ENCODE measurements at regions not wholly inside any gene's neighbourhood (a gene's known extent, or its start where the extent isn't known, plus 50 kb on each side); places are given as distances from the start of the nearest gene placed in this dataset.
"Not testable (repeated sequence)": the region's sequence is repeated elsewhere in the genome, so short reads cannot be mapped to it uniquely, and the experiment has no call there.

DNA sequence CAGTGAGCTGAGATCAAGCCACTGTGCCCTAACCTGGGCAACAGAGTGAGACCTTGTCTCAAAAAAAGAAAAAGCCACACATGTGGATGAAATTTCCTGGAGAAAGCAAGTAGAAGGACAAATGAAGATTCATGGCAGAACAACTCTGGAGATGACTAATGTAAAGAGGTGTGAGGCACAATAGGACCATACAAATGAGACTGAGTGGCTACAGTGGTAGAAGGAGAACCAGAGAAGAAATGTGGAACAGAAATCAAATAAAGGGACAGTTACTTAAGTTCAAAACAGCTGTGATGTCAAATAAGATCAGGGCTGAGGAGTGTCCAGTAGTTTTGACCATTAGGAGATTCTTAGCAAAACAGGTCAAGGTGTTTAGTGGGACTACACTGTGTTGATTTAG, 130.9 kb upstream of the CDK6 start:
- peaks cover 1% of the 10 kb centered on the region for H3K27me3 Mint-ChIP-seq
- H3K4me3 Mint-ChIP-seq, result no peak overlapping the region
- H3K9me3 Mint-ChIP-seq, result no peaks in the 10 kb centered on the region
- no peak overlapping the region for H3K27ac Mint-ChIP-seq
- H3K36me3 Mint-ChIP-seq, result no peaks in the 10 kb centered on the region
- no peaks in the 10 kb centered on the region for H3K4me1 Mint-ChIP-seq

DNA sequence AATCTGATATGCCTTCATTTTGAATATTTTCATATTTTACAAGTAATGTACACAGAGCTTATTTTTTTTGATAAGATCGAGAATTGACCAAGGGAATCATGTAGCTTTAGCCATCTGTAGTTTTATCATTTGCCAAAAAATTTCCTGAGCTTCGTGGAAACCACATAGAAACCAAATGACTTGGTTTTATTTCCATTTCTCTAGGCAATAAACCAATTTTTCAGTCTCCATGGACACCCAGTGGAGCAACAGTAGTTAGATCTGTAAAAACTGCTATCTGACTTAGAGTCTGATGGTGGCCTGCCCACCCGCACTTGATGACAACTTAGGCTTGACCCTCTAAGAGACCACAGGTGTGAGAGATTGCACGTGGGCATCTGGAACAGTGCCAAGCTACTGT, 127.8 kb upstream of the CDK6 start:
- H3K9me3 Mint-ChIP-seq, result no peaks in the 10 kb centered on the region
- no peaks in the 10 kb centered on the region for H3K4me1 Mint-ChIP-seq
- no peak overlapping the region for H3K4me3 Mint-ChIP-seq
- no peaks in the 10 kb centered on the region for H3K27me3 Mint-ChIP-seq
- H3K36me3 Mint-ChIP-seq, result no peaks in the 10 kb centered on the region
- no peak overlapping the region for H3K27ac Mint-ChIP-seq

DNA sequence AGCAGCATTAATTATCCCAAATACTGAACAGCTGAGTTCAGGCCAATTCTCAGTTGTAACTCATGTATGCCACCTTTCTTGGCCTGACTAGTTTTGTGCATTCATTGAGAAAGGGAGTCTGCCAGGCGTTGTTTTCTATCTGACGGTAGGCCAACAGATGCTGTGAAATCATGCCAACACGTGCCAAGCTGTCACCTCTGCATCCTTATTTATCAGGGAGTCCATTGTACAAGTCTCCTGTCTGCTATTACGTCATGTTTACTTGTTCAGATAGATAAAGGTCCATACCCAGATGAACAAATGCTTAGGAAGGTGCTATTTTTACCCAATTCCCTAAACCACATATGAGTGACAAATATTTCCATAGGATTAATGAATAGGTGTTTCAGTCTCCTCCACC, 127.2 kb upstream of the CDK6 start:
- Mint-ChIP-seq H3K4me3 (no peak overlapping the region), H3K4me1 (no peaks in the 10 kb centered on the region), H3K27ac (no peak overlapping the region), H3K9me3 (no peaks in the 10 kb centered on the region), H3K36me3 (no peaks in the 10 kb centered on the region), H3K27me3 (no peaks in the 10 kb centered on the region)

DNA sequence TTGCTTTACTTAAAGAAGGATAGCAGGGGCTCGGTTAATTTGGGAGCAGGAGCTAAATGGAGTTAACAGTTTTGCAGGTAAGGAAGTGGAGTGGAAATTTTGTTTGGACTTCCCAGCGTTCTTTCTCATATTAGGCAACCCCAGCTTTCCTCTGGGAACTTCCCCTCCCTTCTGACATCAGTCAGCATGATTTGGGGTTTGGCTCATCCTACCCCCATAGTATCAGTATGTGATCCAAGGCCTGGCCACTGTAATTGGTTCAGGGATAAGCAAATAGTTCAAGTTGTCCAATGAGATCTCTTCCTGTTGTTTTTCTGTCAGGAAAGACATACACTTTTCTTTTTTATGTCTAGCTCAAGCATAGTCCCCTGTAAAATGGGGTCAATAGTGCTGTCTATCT, 125.6 kb upstream of the CDK6 start:
- H3K9me3 Mint-ChIP-seq, result no peaks in the 10 kb centered on the region
- no peaks in the 10 kb centered on the region for H3K4me1 Mint-ChIP-seq
- H3K27ac Mint-ChIP-seq, result peak overlapping the region; percentile 5
- H3K36me3 Mint-ChIP-seq, result peaks cover 1% of the 10 kb centered on the region
- no peak overlapping the region for H3K4me3 Mint-ChIP-seq
- peaks cover 5% of the 10 kb centered on the region for H3K27me3 Mint-ChIP-seq

DNA sequence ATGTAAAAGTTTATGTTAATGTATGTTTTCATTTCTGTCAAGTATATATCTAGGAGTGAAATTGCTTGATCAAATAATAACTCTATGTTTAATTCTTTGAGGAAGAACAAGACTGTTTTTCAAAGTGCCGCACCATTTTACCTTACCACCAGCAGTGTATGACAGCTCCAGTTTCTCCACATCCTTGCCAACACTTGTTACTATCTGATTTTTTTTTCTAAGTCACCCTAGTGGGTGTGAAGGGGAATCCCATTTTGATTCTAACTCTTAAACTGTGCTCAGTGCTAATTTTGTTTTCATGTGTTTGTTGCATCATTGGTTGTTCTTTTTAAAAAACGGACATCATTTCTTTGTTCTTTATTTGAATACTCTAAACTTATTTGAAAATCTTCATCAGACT, 120.2 kb upstream of the CDK6 start:
- peaks cover 6% of the 10 kb centered on the region for H3K36me3 Mint-ChIP-seq
- H3K4me1 Mint-ChIP-seq, result peaks cover 3% of the 10 kb centered on the region

DNA sequence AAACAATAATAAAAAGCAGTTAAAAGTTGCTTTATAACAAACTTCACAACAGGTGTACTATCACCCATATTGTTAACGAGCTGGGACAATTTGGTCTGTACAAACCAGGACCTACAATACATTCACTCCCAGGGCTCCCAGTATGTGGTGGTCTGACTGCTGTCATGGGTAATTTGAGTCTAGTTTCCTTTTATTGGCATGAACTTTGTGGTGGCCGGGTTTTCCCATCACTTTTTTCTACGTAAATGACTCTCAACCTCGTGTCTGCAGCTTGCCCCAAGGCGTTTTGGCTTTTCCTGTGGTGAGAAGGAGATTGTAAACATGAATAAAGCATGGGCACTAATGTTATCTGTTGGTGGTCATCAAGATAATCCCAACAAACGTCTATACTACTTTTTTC, 118.7 kb upstream of the CDK6 start:
- Mint-ChIP-seq H3K36me3 (peaks cover 6% of the 10 kb centered on the region), H3K4me1 (peaks cover 3% of the 10 kb centered on the region), H3K27ac (peak overlapping the region; percentile 23), H3K4me3 (no peak overlapping the region), H3K9me3 (peaks cover 7% of the 10 kb centered on the region), H3K27me3 (peaks cover 6% of the 10 kb centered on the region)

More for the DNA sequence above, 120.2 kb upstream of the CDK6 start:
- Mint-ChIP-seq H3K27ac (no peak overlapping the region), H3K27me3 (peaks cover 6% of the 10 kb centered on the region), H3K4me3 (no peak overlapping the region), H3K9me3 (peaks cover 7% of the 10 kb centered on the region)

DNA sequence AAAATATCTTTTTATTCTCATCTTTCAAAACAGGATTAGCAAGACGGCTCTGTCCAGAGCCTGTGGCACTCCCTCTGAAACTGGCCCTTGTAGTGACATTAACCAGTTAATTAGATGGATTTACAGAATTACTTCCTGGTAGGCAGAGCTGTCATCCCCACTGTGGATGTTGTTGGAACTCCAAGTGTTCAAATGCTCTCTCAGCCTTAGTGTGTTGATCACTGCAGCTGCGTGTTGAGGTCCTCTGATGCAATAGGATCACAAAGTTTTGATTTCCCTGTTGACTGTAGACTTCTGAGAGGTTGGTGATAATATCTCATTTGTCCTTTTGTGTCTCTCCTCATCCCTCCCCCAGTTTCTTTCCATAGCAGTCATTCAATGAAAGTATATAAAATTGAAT, 117.3 kb upstream of the CDK6 start:
- Mint-ChIP-seq H3K4me1 (peaks cover 3% of the 10 kb centered on the region), H3K27me3 (peaks cover 6% of the 10 kb centered on the region), H3K27ac (no peak overlapping the region), H3K9me3 (peaks cover 7% of the 10 kb centered on the region), H3K36me3 (peaks cover 6% of the 10 kb centered on the region), H3K4me3 (no peak overlapping the region)

DNA sequence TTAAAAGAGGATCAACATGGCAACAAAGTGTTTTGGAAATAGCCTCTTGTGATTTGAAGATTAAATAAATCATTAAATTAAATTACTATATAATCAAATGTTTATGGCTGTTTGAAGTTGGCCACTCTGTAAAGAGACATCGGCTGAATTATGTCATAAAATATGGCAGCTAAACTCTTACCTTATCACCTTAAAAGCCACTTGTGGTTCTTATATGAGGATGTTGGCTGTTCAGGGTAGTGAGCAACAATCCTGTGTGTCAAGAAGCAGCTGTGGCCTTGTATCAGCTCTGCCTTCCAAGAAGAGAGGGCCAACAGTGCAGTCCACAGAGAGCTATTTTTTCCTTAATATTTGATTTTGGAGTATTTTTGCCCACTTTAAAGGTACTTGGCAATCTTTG, 113.4 kb upstream of the CDK6 start:
- H3K36me3 Mint-ChIP-seq, result no peaks in the 10 kb centered on the region
- H3K4me3 Mint-ChIP-seq, result no peak overlapping the region
- peaks cover 1% of the 10 kb centered on the region for H3K27me3 Mint-ChIP-seq
- H3K27ac Mint-ChIP-seq, result no peak overlapping the region
- no peaks in the 10 kb centered on the region for H3K9me3 Mint-ChIP-seq
- H3K4me1 Mint-ChIP-seq, result no peaks in the 10 kb centered on the region

DNA sequence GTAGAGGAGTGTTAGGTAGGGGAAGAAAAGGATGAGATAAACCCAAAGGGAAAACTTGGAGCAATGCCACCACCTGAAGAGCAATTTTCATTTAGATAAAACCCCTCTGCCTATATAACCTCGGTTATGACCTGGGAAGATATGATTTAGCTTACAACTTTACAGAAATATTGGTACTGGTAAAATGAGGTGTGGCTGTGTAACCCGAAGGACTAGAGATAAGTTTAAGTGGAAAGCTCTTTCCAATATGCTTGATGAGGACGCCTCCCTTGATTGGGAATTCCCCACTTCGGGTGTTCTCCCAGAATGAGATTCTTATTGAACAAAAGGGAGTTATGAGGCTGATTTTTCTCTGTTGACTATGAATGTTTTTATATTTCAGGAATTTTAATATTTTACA, 109.5 kb upstream of the CDK6 start:
- Mint-ChIP-seq H3K9me3 (peaks cover 15% of the 10 kb centered on the region), H3K27me3 (no peaks in the 10 kb centered on the region), H3K27ac (no peak overlapping the region), H3K4me3 (no peak overlapping the region), H3K4me1 (peaks cover 5% of the 10 kb centered on the region), H3K36me3 (peaks cover 9% of the 10 kb centered on the region)

DNA sequence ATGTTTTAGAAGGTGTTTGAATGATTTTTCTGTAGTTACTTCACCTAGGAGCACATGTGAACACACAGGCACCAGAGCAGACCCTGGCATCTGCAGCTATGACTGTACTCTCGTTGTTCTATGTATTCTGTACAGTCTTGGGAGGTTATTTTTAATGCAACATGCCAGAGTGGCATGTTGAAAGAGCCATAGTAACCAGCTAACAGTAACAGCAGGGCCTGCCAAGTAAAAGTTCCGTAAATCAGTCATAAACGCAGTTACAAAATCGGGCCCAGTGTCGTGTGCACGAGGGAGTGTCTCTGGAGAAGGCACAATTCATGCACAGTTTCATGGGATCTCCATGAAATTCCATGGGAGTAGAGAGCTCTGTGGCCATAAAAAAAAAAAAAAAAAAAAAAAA, 108.3 kb upstream of the CDK6 start:
- no peak overlapping the region for H3K27ac Mint-ChIP-seq
- peaks cover 9% of the 10 kb centered on the region for H3K36me3 Mint-ChIP-seq
- peaks cover 19% of the 10 kb centered on the region for H3K9me3 Mint-ChIP-seq
- H3K27me3 Mint-ChIP-seq, result no peaks in the 10 kb centered on the region
- H3K4me1 Mint-ChIP-seq, result peaks cover 5% of the 10 kb centered on the region
- no peak overlapping the region for H3K4me3 Mint-ChIP-seq

DNA sequence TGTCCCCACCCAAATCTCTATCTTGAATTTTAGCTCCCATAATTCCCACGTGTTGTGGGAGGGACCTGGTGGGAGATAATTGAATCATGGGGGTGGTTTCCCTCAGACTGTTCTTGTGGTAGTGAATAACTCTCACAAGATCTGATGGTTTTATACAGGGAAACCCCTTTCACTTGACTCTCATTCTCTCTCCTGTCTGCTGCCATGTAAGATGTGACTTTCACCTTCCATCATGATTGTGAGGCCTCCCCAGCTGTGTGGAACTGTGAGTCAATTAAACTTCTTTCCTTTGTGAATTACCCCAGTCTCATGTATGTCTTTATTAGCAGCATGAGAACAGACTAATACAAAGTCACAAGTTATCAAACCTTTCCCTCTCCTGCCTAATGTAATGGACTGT, 106.3 kb upstream of the CDK6 start:
- H3K4me3 Mint-ChIP-seq, result peak overlapping the region; percentile 11
- peak overlapping the region; percentile 56 for H3K27ac Mint-ChIP-seq
- H3K36me3 Mint-ChIP-seq, result peaks cover 12% of the 10 kb centered on the region
- H3K27me3 Mint-ChIP-seq, H3K4me1 Mint-ChIP-seq: not testable (repeated sequence)
- H3K9me3 Mint-ChIP-seq, result peaks cover 37% of the 10 kb centered on the region

DNA sequence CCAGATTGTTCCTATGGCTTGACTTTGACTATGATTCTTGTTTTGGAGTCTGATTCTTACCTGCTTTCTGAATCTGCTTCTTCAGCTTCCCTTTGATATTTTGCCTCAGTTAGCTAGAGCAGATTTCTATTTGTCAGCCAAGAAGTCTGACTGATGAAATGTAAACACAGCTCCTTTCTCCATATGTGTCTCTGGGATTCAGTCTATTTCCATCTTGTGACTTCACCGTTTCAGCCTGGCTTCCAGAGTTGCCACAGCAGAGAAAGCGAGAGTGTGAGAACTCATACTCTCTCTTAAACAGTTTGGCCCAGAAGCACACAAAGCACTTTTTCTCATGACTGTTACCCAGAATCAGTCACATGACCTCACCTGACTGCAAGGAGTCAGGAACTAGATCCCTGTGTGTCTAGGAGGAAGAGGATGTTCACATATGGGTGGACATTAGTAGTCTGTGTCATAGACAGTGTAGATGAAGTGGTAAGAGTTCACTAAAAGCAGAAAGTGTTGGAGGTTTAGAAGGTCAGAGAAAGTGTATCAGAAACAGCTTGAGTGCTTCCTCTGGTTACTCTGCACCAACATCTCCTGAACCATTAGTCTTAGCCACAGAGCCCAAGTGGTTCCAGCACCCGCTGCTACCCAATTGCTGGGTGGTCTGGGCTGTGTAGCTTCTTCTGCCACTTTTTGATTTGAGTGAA, 103.4 kb upstream of the CDK6 start:
- Mint-ChIP-seq H3K4me3 (no peak overlapping the region), H3K27ac (no peak overlapping the region), H3K27me3 (peaks cover 6% of the 10 kb centered on the region), H3K4me1 (peaks cover 5% of the 10 kb centered on the region), H3K36me3 (peaks cover 12% of the 10 kb centered on the region), H3K9me3 (peaks cover 37% of the 10 kb centered on the region)

DNA sequence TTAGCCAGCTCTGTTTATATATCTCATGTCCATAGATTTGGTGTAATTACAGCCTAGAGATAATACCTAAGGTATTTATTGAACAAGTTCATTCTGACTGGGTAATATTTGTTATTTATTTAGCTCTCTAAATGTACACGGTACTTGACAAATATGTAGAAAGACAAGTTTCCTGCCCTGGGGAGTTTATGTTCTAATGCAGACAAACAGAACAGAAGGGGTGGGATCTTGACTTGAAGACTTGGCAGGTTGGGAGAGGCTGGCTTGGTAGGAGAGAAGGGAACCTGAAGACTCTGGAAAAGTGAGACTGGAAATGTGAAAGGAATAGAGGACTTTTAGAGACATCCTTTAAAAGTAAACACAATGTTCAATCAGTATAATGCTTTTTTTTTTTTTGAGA, 97.7 kb upstream of the CDK6 start:
- Mint-ChIP-seq H3K27ac (no peak overlapping the region), H3K9me3 (peaks cover 19% of the 10 kb centered on the region), H3K4me1 (no peaks in the 10 kb centered on the region), H3K36me3 (peaks cover 3% of the 10 kb centered on the region), H3K4me3 (no peak overlapping the region), H3K27me3 (peaks cover 5% of the 10 kb centered on the region)

DNA sequence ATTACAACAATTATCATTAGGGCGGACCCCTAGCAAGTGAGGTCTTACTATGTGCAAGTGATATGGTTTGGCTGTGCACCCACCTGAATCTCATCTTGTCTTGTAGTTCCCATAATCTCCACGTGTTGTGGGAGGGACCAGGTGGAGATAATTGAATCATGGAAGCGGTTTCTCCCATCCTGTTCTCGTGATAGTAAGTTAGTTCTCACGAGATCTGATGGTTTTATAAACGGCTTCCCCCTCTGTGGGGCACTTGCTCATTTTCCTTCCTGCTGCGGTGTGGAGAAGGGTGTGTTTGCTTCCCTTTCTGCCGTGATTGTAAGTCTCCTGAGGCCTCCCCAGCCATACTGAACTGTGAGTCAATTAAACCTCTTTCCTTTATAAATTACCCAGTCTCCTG, 96.1 kb upstream of the CDK6 start:
- H3K4me3 Mint-ChIP-seq, result no peak overlapping the region
- H3K27ac Mint-ChIP-seq, result no peak overlapping the region
- H3K27me3 Mint-ChIP-seq, result peaks cover 5% of the 10 kb centered on the region
- H3K36me3 Mint-ChIP-seq, result peaks cover 3% of the 10 kb centered on the region
- peaks cover 5% of the 10 kb centered on the region for H3K9me3 Mint-ChIP-seq
- H3K4me1 Mint-ChIP-seq, result no peaks in the 10 kb centered on the region

DNA sequence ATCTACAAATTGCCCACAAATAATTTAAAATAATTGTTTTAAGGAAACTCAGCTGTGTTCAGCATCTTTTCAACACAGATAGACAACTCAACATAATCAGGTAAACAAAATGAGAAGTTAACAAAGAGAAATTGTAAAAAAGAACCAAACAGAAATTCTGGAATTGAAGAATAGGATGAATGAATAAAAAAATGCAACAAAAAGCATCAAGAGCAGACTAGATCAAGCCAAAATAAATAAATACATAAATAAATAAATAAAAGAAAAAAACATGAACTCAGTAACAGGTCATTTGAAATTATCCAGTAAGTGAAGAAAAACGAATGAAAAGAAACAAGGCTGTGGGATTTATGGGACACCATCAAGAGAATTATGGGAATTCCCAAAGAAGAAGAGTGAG, 94.0 kb upstream of the CDK6 start:
- no peak overlapping the region for H3K4me3 Mint-ChIP-seq
- no peaks in the 10 kb centered on the region for H3K4me1 Mint-ChIP-seq
- peaks cover 3% of the 10 kb centered on the region for H3K36me3 Mint-ChIP-seq
- peaks cover 8% of the 10 kb centered on the region for H3K27me3 Mint-ChIP-seq
- peaks cover 5% of the 10 kb centered on the region for H3K9me3 Mint-ChIP-seq
- no peak overlapping the region for H3K27ac Mint-ChIP-seq

DNA sequence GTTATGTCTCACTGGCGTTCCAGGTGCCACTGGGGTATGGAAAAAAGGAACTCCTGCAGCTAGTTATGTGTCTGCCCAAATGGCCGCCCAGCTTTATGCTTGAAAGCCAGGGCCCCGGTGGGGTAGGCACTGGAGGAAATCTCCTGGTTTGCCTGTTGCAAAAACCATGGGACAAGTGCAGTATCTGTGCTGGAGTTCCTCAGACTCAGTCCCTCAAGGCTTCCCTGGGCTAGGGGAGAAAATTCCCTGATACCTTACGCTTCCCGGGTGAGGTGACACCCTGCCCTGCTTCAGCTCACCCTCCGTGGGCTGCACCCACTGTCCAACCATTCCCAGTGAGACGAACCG, 90.3 kb upstream of the CDK6 start:
- H3K27ac Mint-ChIP-seq, result no peak overlapping the region
- peaks cover 5% of the 10 kb centered on the region for H3K9me3 Mint-ChIP-seq
- peaks cover 3% of the 10 kb centered on the region for H3K36me3 Mint-ChIP-seq
- no peaks in the 10 kb centered on the region for H3K4me1 Mint-ChIP-seq
- H3K27me3 Mint-ChIP-seq, result peaks cover 8% of the 10 kb centered on the region
- H3K4me3 Mint-ChIP-seq, result no peak overlapping the region
